Gastrocnemius medialis (tissue), 4 donors: ENCODE measurements at regions not wholly inside any gene's neighbourhood (a gene's known extent, or its start where the extent isn't known, plus 50 kb on each side); places are given as distances from the start of the nearest gene placed in this dataset.

ENCODE experiments used
- ATAC-seq, 2 donors: fragments of 150-250 bp; one replicate each; pipeline ENCODE4 v1.9.1; 2016
- DNase-seq, 2 donors: peaks; one replicate each; pipeline ENCODE4 v3.0.0-alpha.2; 2019
- H3K27ac ChIP-seq, 4 donors: fragments of 200-600 bp; sonication (generic); 1 replicate in 1 of 4; 2 replicates in 3 of 4; pipeline ENCODE4 v1.5.1; 2016 to 2018; ENCODE audit warnings: mild to moderate bottlenecking in 2 of 4, moderate library complexity in 1 of 4
- H3K27me3 ChIP-seq, 3 donors: fragments of 200-600 bp; sonication (generic) in 2 of 3; 1 replicate in 1 of 3; 2 replicates in 2 of 3; pipeline versions ENCODE4 v1.5.1 to v1.6.0; 2016 to 2019; ENCODE audit warnings: mild to moderate bottlenecking in 1 of 3, moderate library complexity in 1 of 3
- H3K36me3 ChIP-seq, 2 donors: fragments of 200-600 bp; sonication (generic) in 1 of 2; one replicate each; pipeline ENCODE4 v1.5.1; 2017 to 2018
- H3K4me1 ChIP-seq, 2 donors: fragments of 200-600 bp; sonication (generic) in 1 of 2; one replicate each; pipeline ENCODE4 v1.5.1; 2016 to 2017; ENCODE audit warnings: mild to moderate bottlenecking in 2 of 2
- H3K4me3 ChIP-seq, 4 donors: fragments of 200-600 bp; sonication (generic) in 3 of 4; 1 replicate in 1 of 4; 2 replicates in 3 of 4; pipeline ENCODE4 v1.5.1; 2016 to 2019; ENCODE audit warnings: mild to moderate bottlenecking in 2 of 4
- H3K9me3 ChIP-seq, 3 donors: fragments of 200-600 bp; sonication (generic) in 2 of 3; 1 replicate in 1 of 3; 2 replicates in 2 of 3; pipeline ENCODE4 v1.5.1; 2016 to 2019
- CTCF ChIP-seq, 5 experiments: fragments of 450-650 bp in 3 of 5; fragments of 200-600 bp in 2 of 5; sonication (generic) in 2 of 5; IDR thresholded peaks in 4 of 5; conservative IDR thresholded peaks in 1 of 5; 1 replicate in 4 of 5; 2 replicates in 1 of 5; pipeline ENCODE4 v1.5.1; 2016 to 2019; ENCODE audit warnings: antibody characterized with exemption in 5 of 5, mild to moderate bottlenecking in 3 of 5, moderate library complexity in 3 of 5
- POLR2A ChIP-seq, 2 donors: fragments of 450-650 bp; IDR thresholded peaks; one replicate each; pipeline ENCODE4 v1.6.1; 2017; ENCODE audit warnings: antibody characterized with exemption in 2 of 2, mild to moderate bottlenecking in 2 of 2, moderate library complexity in 2 of 2
- in situ Hi-C, 4 donors: fragments of 200-750 bp; cut with MboI; loops; one replicate each; pipeline versions ENCODE4 v1.15.0 to v1.8.0; 2017; ENCODE audit warnings: low sequenced_read_pairs in 4 of 4
- intact Hi-C: fragments of 100-400 bp; cut with DNase I; formaldehyde crosslinking; loops from one replicate; pipeline ENCODE4 v1.15.1; 2023; ENCODE audit warnings: low total_unique reads

- intact Hi-C loops (no loop called here), in situ Hi-C loops (no loop called here)
- no peak for ATAC-seq
These were observed 107.8 kb upstream of the WNT4 start for GRCh38 chr1:22250724-22251123.

GRCh38 chr1:22252251-22252650 is 109.4 kb upstream of the WNT4 start:
- Histone ChIP-seq H3K9me3 (no peaks in the 10 kb centered on the region), H3K4me3 (no peak overlapping the region), H3K27ac (no peak overlapping the region), H3K27me3 (peaks cover 0 to 7% (median 0%) of the 10 kb centered on the region in 3 donors), H3K4me1 (peaks cover 0 to 30% of the 10 kb centered on the region in 2 donors), H3K36me3 (no peaks in the 10 kb centered on the region)
- no peak for ATAC-seq
- intact Hi-C loops, result loop anchor here (2.0 kb wide), 1 partner anchor 53 kb away; no protein-coding TSS in a partner anchor
- TF ChIP-seq POLR2A (IDR thresholded peaks at IDR 0.05) (no peak), CTCF (IDR thresholded peaks at IDR 0.05 in 4 of 5, conservative IDR thresholded peaks at IDR 0.05 in 1 of 5) (no peak)
- DNase-seq, result no peak
- in situ Hi-C loops, result no loop called here

More at GRCh38 chr1:22250724-22251123, 107.8 kb upstream of the WNT4 start:
- Histone ChIP-seq H3K27me3 (peaks cover 0 to 7% (median 0%) of the 10 kb centered on the region in 3 donors), H3K36me3 (no peaks in the 10 kb centered on the region), H3K9me3 (no peaks in the 10 kb centered on the region), H3K4me3 (no peak overlapping the region), H3K27ac (no peak overlapping the region), H3K4me1 (peaks cover 0 to 30% of the 10 kb centered on the region in 2 donors)
- no peak for DNase-seq
- TF ChIP-seq POLR2A (IDR thresholded peaks at IDR 0.05) (no peak), CTCF (IDR thresholded peaks at IDR 0.05 in 4 of 5, conservative IDR thresholded peaks at IDR 0.05 in 1 of 5) (no peak)

- no peak for TF ChIP-seq POLR2A (IDR thresholded peaks at IDR 0.05)
- TF ChIP-seq CTCF (IDR thresholded peaks at IDR 0.05 in 4 of 5, conservative IDR thresholded peaks at IDR 0.05 in 1 of 5), result no peak
- no peak for ATAC-seq
- DNase-seq, result no peak
- Histone ChIP-seq H3K4me1 (peaks cover 0 to 27% of the 10 kb centered on the region in 2 donors), H3K27ac (no peak overlapping the region), H3K36me3 (no peaks in the 10 kb centered on the region), H3K27me3 (peaks cover 0 to 7% (median 0%) of the 10 kb centered on the region in 3 donors), H3K9me3 (no peaks in the 10 kb centered on the region), H3K4me3 (no peak overlapping the region)
- intact Hi-C loops, result loop anchor here (2.0 kb wide), 1 partner anchor 54 kb away; no protein-coding TSS in a partner anchor
- in situ Hi-C loops, result no loop called here
These were observed 110.3 kb upstream of the WNT4 start for GRCh38 chr1:22253012-22253790.

GRCh38 chr1:22254756-22255155 is 111.9 kb upstream of the WNT4 start:
- no peak for ATAC-seq
- Histone ChIP-seq H3K4me3 (no peak overlapping the region), H3K27me3 (peaks cover 0 to 10% (median 0%) of the 10 kb centered on the region in 3 donors), H3K9me3 (no peaks in the 10 kb centered on the region), H3K27ac (no peak overlapping the region), H3K4me1 (peaks cover 0 to 26% of the 10 kb centered on the region in 2 donors), H3K36me3 (no peaks in the 10 kb centered on the region)
- TF ChIP-seq CTCF (IDR thresholded peaks at IDR 0.05 in 4 of 5, conservative IDR thresholded peaks at IDR 0.05 in 1 of 5), result no peak
- no peak for TF ChIP-seq POLR2A (IDR thresholded peaks at IDR 0.05)
- intact Hi-C loops, result no loop called here
- DNase-seq, result no peak
- in situ Hi-C loops, result no loop called here
